ENCODE measurements at regions not wholly inside any gene's neighbourhood (a gene's known extent, or its start where the extent isn't known, plus 50 kb on each side); places are given as distances from the start of the nearest gene placed in this dataset.

- Mint-ChIP-seq H3K27ac (no peak overlapping the region), H3K36me3 (no peaks in the 10 kb centered on the region), H3K9me3 (peaks cover 6% of the 10 kb centered on the region), H3K27me3 (peaks cover 2% of the 10 kb centered on the region), H3K4me1 (ENCODE audit: unreplicated experiment) (peaks cover 11% of the 10 kb centered on the region), H3K4me3 (no peak overlapping the region)
- no peak for DNase-seq (ENCODE audit: extremely low spot score, unreplicated experiment)
- TF ChIP-seq CTCF (conservative IDR thresholded peaks at IDR 0.05): no peak
These were observed 138.8 kb downstream of the MTPAP start for GRCh38 chr10:30210296-30210695.

GRCh38 chr10:30208330-30208729, 140.7 kb downstream of the MTPAP start:
- Mint-ChIP-seq H3K27me3 (peaks cover 2% of the 10 kb centered on the region), H3K4me3 (no peak overlapping the region), H3K4me1 (ENCODE audit: unreplicated experiment) (peaks cover 11% of the 10 kb centered on the region), H3K9me3 (peaks cover 9% of the 10 kb centered on the region), H3K36me3 (no peaks in the 10 kb centered on the region), H3K27ac (no peak overlapping the region)
- TF ChIP-seq CTCF (conservative IDR thresholded peaks at IDR 0.05): no peak
- DNase-seq (ENCODE audit: extremely low spot score, unreplicated experiment): no peak

- no peaks in the 10 kb centered on the region for H3K27me3 Mint-ChIP-seq
- DNase-seq (ENCODE audit: extremely low spot score, unreplicated experiment): no peak
- TF ChIP-seq CTCF (conservative IDR thresholded peaks at IDR 0.05): no peak
- H3K4me1 Mint-ChIP-seq (ENCODE audit: unreplicated experiment): peaks cover 11% of the 10 kb centered on the region
- H3K9me3 Mint-ChIP-seq: peaks cover 9% of the 10 kb centered on the region
- H3K36me3 Mint-ChIP-seq: no peaks in the 10 kb centered on the region
- H3K4me3 Mint-ChIP-seq: no peak overlapping the region
- H3K27ac Mint-ChIP-seq: peak overlapping the region; percentile 32
These were observed 141.5 kb downstream of the MTPAP start for GRCh38 chr10:30207485-30208052.

- no peaks in the 10 kb centered on the region for H3K4me1 Mint-ChIP-seq (ENCODE audit: unreplicated experiment)
- DNase-seq (ENCODE audit: extremely low spot score, unreplicated experiment): no peak
- H3K27me3 Mint-ChIP-seq: no peaks in the 10 kb centered on the region
- no peak overlapping the region for H3K4me3 Mint-ChIP-seq
- no peak overlapping the region for H3K27ac Mint-ChIP-seq
- no peak for TF ChIP-seq CTCF (conservative IDR thresholded peaks at IDR 0.05)
- H3K36me3 Mint-ChIP-seq: no peaks in the 10 kb centered on the region
- peaks cover 8% of the 10 kb centered on the region for H3K9me3 Mint-ChIP-seq
These were observed 140.6 kb upstream of the JCAD start for GRCh38 chr10:30200017-30200415.

GRCh38 chr10:30199376-30200016, 140.1 kb upstream of the JCAD start:
- no peaks in the 10 kb centered on the region for H3K36me3 Mint-ChIP-seq
- no peak for TF ChIP-seq CTCF (conservative IDR thresholded peaks at IDR 0.05)
- no peak overlapping the region for H3K27ac Mint-ChIP-seq
- no peak overlapping the region for H3K4me3 Mint-ChIP-seq
- H3K9me3 Mint-ChIP-seq: peaks cover 7% of the 10 kb centered on the region
- no peak for DNase-seq (ENCODE audit: extremely low spot score, unreplicated experiment)
- H3K4me1 Mint-ChIP-seq (ENCODE audit: unreplicated experiment): no peaks in the 10 kb centered on the region
- H3K27me3 Mint-ChIP-seq: no peaks in the 10 kb centered on the region

All from type B pancreatic cell (in vitro differentiated cells).